Stomach (tissue), 8 donors: ENCODE measurements at regions not wholly inside any gene's neighbourhood (a gene's known extent, or its start where the extent isn't known, plus 50 kb on each side); places are given as distances from the start of the nearest gene placed in this dataset.

Experiments
- DNase-seq, 2 donors: peaks; one replicate each; pipeline versions ENCODE4 v3.0.0 to v3.0.0-alpha.2; 2013 to 2019
- H3K27ac ChIP-seq, 5 donors: fragments of 200-600 bp in 4 of 5; sonication (generic) in 4 of 5; one replicate each; pipeline ENCODE4 v1.5.1; 2013 to 2019; ENCODE audit warnings: mild to moderate bottlenecking in 1 of 5, moderate library complexity in 1 of 5
- H3K27me3 ChIP-seq, 3 donors: fragments of 200-600 bp; sonication (generic); one replicate each; pipeline ENCODE4 v1.5.1; 2017 to 2019; ENCODE audit warnings: mixed run types in 1 of 3
- H3K36me3 ChIP-seq, 4 donors: fragments of 200-600 bp; sonication (generic); 1 replicate in 3 of 4; 2 replicates in 1 of 4; pipeline ENCODE4 v1.5.1; 2016 to 2019
- H3K4me1 ChIP-seq, 4 donors: fragments of 200-600 bp; sonication (generic); one replicate each; pipeline ENCODE4 v1.5.1; 2016 to 2019
- H3K4me3 ChIP-seq, 4 donors: fragments of 200-600 bp; sonication (generic) in 3 of 4; one replicate each; pipeline ENCODE4 v1.5.1; 2016 to 2019; ENCODE audit warnings: mild to moderate bottlenecking in 1 of 4
- H3K9me3 ChIP-seq, 4 donors: fragments of 200-600 bp; sonication (generic); one replicate each; pipeline ENCODE4 v1.5.1; 2016 to 2019
- EP300 ChIP-seq: sonication (generic); formaldehyde crosslinking; IDR thresholded peaks from one replicate; pipeline ENCODE4 v1.6.1; 2017; ENCODE audit warnings: antibody characterized with exemption
- POLR2A ChIP-seq, 4 donors: fragments of 450-650 bp; IDR thresholded peaks; one replicate each; pipeline ENCODE4 v1.6.1; 2016; ENCODE audit warnings: antibody characterized with exemption in 4 of 4, control low read depth in 2 of 4, mild to moderate bottlenecking in 1 of 4, moderate library complexity in 1 of 4
- POLR2AphosphoS5 ChIP-seq, 3 donors: sonication (generic); formaldehyde crosslinking; IDR thresholded peaks; one replicate each; pipeline ENCODE4 v1.6.1; 2016; ENCODE audit warnings: antibody characterized with exemption in 3 of 3
- WGBS, 5 donors: extraction: QIAGEN DNeasy Blood & Tissue Kit in 3 of 5; methylation state at CpG; one replicate each; pipeline versions ENCODE4 v1.1.5 to v1.1.7; 2013 to 2018; 5-methylcytosine and 5-hydroxymethylcytosine counted together
- intact Hi-C: fragments of 100-400 bp; cut with DNase I; formaldehyde crosslinking; loops from one replicate; pipeline ENCODE4 v1.15.1; 2023; ENCODE audit warnings: low total_unique reads
- TF ChIP-seq, protein P1 (sequence below), 7 experiments: fragments of 450-650 bp in 4 of 7; fragments of 200-600 bp in 3 of 7; sonication (generic) in 3 of 7; IDR thresholded peaks; one replicate each; pipeline ENCODE4 v1.5.1; 2016 to 2019; ENCODE audit warnings: antibody characterized with exemption in 7 of 7, control low read depth in 2 of 7, mild to moderate bottlenecking in 1 of 7
- donor health status: healthy with polysubstance abuse.
- donor health status: Bipolar disorder and iron deficiency.
- donor health status: healthy.

DNA sequence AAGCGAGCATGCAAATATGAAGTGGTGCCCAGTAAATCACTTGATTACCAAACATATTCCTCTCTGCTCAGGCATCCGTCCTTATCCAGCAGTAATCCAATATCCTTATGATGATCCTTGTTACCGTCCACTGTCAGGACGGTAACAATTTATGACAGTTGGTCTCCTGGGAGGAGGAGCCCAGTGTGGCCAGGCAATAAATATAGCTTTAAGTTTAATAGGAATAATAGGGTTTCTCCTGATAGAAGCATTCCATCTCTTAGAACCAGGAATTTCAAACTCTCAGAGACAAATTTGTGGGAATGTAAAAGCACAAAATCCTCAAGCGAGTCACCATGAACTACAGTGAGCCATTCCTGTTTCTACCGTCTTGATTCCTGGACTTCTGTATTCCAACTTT, 171.2 kb upstream of the IL15 start:
- no peak for DNase-seq
- Histone ChIP-seq H3K4me1 (peaks cover 0 to 3% (median 0%) of the 10 kb centered on the region in 4 donors), H3K9me3 (no peaks in the 10 kb centered on the region), H3K27me3 (no peaks in the 10 kb centered on the region), H3K36me3 (no peaks in the 10 kb centered on the region), H3K4me3 (no peak overlapping the region), H3K27ac (no peak overlapping the region)
- intact Hi-C loops, result no loop called here
- 88 to 95% (median 92%) methylated on average over 6 of the region's 6 CpGs for WGBS, 5 donors
- TF ChIP-seq POLR2A (IDR thresholded peaks at IDR 0.05) (no peak), EP300 (no peak), POLR2AphosphoS5 (IDR thresholded peaks at IDR 0.05) (no peak)
- TF ChIP-seq, protein P1, sequence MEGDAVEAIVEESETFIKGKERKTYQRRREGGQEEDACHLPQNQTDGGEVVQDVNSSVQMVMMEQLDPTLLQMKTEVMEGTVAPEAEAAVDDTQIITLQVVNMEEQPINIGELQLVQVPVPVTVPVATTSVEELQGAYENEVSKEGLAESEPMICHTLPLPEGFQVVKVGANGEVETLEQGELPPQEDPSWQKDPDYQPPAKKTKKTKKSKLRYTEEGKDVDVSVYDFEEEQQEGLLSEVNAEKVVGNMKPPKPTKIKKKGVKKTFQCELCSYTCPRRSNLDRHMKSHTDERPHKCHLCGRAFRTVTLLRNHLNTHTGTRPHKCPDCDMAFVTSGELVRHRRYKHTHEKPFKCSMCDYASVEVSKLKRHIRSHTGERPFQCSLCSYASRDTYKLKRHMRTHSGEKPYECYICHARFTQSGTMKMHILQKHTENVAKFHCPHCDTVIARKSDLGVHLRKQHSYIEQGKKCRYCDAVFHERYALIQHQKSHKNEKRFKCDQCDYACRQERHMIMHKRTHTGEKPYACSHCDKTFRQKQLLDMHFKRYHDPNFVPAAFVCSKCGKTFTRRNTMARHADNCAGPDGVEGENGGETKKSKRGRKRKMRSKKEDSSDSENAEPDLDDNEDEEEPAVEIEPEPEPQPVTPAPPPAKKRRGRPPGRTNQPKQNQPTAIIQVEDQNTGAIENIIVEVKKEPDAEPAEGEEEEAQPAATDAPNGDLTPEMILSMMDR (IDR thresholded peaks at IDR 0.05), result no peak

DNA sequence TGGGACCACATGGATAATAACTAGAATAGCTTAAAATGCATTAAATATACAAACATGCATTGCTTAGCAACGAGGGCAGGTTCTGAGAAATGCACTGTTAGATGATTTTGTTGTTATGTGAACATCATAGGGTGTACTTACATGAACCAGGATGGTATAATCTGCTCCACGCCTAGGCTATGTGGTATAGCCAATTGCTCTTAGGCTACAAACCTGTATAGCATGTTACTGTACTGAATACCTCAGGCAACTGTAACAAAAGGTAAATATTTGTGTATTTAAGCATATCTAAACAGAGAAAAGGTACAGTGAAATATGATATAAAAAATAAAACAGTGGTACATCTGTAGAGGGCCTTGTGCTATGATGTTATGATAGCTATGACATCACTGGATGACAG, 169.2 kb upstream of the IL15 start:
- WGBS, 5 donors, result 53 to 61% (median 57%) methylated on average over 2 of the region's 2 CpGs
- H3K4me3 ChIP-seq, result no peak overlapping the region
- H3K9me3 ChIP-seq, result no peaks in the 10 kb centered on the region
- TF ChIP-seq, protein P1 (IDR thresholded peaks at IDR 0.05), result no peak
- TF ChIP-seq POLR2AphosphoS5 (IDR thresholded peaks at IDR 0.05), result no peak
- DNase-seq, result no peak
- H3K27ac ChIP-seq, result no peak overlapping the region
- peaks cover 0 to 3% (median 0%) of the 10 kb centered on the region in 4 donors for H3K4me1 ChIP-seq
- H3K27me3 ChIP-seq, result no peaks in the 10 kb centered on the region
- intact Hi-C loops, result no loop called here
- no peaks in the 10 kb centered on the region for H3K36me3 ChIP-seq

DNA sequence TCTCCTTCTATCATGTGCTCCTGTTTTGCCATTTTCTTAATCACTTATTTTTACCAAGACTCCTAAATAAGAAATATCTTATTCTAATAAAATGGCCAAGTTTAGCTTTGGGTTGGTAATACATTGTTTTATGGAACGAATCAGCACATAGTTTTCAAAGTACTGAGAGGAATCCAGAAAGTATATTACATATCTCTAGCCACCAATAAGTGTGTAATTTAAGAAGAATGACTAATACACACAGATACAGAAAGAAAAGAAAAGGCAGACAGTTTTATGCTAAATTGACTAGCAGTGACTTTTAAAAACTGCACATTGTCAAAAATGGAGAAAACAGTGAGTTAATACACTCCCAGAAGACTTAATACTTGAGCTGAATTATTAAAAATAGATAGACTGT, 167.0 kb upstream of the IL15 start:
- Histone ChIP-seq H3K9me3 (no peaks in the 10 kb centered on the region), H3K4me3 (no peak overlapping the region), H3K27me3 (no peaks in the 10 kb centered on the region), H3K27ac (no peak overlapping the region), H3K4me1 (no peaks in the 10 kb centered on the region), H3K36me3 (no peaks in the 10 kb centered on the region)
- TF ChIP-seq EP300 (no peak), POLR2AphosphoS5 (IDR thresholded peaks at IDR 0.05) (no peak), POLR2A (IDR thresholded peaks at IDR 0.05) (no peak)
- TF ChIP-seq, protein P1 (IDR thresholded peaks at IDR 0.05), result no peak
- WGBS, 5 donors, result 59 to 73% (median 69%) methylated on average over 1 of the region's 1 CpG
- DNase-seq, result no peak
- intact Hi-C loops, result no loop called here

DNA sequence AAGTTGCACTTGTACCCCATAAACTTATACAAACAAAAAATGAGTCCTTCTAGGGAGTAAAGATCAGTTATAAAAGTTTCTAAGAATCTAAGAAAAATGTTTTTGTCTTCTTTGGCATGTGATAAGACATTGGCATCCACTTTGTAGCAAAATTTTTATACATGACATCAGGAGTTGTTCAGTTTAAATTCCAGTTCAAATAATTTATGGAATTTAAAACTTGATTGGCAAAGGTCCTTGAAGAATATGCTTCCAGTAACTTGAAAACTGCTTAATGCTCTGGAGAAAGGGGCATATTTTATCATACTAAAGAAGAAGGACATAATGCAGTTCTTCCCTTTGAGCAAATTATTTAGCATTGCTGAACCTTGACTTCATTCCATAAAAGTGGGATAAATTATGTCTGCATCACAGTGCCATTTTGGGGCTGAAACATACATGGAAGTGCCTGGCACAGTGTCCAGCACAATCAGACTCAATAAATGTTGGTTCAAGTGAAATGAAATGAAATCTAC, 163.3 kb upstream of the IL15 start:
- Histone ChIP-seq H3K4me1 (no peaks in the 10 kb centered on the region), H3K27me3 (no peaks in the 10 kb centered on the region), H3K36me3 (no peaks in the 10 kb centered on the region), H3K9me3 (no peaks in the 10 kb centered on the region), H3K4me3 (no peak overlapping the region), H3K27ac (no peak overlapping the region)
- intact Hi-C loops, result no loop called here
- TF ChIP-seq POLR2AphosphoS5 (IDR thresholded peaks at IDR 0.05) (no peak), POLR2A (IDR thresholded peaks at IDR 0.05) (no peak), EP300 (no peak)
- TF ChIP-seq, protein P1 (IDR thresholded peaks at IDR 0.05), result no peak
- DNase-seq, result no peak
